NT2/D1 (cell line): ENCODE measurements at regions not wholly inside any gene's neighbourhood (a gene's known extent, or its start where the extent isn't known, plus 50 kb on each side); places are given as distances from the start of the nearest gene placed in this dataset.

Experiments
- SUZ12 ChIP-seq: IDR thresholded peaks from 2 replicates; pipeline ENCODE4 v1.6.1; 2011; ENCODE audit not compliant: insufficient read length, insufficient read depth; ENCODE audit errors: extremely low read depth
- YY1 ChIP-seq: IDR thresholded peaks from 2 replicates; pipeline ENCODE4 v1.6.1; 2011; ENCODE audit not compliant: insufficient read length, insufficient read depth
- ZNF274 ChIP-seq: IDR thresholded peaks from 2 replicates; pipeline ENCODE4 v1.6.1; 2011; ENCODE audit warnings: mild to moderate bottlenecking, low read depth, low read length

GRCh38 chr14:101082036-101082435 lies 178.5 kb upstream of the RTL1 start:
- TF ChIP-seq YY1 (no peak), ZNF274 (no peak), SUZ12 (no peak)
